ENCODE measurements at regions not wholly inside any gene's neighbourhood (a gene's known extent, or its start where the extent isn't known, plus 50 kb on each side); places are given as distances from the start of the nearest gene placed in this dataset.

DNA sequence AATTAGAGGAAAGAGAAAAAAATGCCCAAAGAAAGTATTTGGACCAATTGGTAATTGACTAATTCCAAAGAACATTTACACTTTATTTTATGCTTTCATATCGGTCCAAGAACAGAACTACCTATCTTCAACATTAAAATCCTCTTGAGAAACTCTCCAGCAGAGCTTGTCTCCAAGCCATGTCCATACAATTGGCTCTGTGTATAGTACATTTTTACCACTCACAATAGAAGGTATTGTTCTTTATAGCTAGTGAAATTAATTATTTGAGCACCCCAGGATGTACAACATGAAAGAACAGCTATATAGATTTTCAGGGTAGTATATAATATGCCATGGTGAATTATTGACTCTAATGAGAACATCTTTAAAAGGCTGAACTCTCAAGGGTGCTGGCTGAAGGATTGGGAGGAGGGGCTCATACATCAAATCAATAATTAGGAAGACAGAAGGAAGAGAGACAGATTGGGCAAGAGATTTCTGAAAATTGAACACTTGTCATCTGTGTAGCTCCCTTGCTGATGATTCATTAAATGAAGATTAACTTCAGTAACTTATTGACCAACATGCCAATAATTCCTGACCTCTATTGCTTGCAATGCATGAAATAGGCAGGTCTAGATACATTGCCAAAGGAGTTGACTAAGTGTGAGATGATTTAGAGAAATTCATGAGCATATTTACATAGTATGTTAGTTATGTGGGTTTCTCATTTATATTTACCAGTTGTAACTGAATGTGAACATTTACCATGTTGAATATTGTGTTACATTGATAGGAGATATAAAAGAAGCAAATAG is 249.7 kb downstream of the MTERF1 start:
- TF ChIP-seq, protein P1, sequence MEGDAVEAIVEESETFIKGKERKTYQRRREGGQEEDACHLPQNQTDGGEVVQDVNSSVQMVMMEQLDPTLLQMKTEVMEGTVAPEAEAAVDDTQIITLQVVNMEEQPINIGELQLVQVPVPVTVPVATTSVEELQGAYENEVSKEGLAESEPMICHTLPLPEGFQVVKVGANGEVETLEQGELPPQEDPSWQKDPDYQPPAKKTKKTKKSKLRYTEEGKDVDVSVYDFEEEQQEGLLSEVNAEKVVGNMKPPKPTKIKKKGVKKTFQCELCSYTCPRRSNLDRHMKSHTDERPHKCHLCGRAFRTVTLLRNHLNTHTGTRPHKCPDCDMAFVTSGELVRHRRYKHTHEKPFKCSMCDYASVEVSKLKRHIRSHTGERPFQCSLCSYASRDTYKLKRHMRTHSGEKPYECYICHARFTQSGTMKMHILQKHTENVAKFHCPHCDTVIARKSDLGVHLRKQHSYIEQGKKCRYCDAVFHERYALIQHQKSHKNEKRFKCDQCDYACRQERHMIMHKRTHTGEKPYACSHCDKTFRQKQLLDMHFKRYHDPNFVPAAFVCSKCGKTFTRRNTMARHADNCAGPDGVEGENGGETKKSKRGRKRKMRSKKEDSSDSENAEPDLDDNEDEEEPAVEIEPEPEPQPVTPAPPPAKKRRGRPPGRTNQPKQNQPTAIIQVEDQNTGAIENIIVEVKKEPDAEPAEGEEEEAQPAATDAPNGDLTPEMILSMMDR (IDR thresholded peaks at IDR 0.05), result no peak
- no peak overlapping the region for H3K27ac ChIP-seq (ENCODE audit: low read depth in 1 of 2, low read length in 2 of 2)
- Mint-ChIP-seq H3K4me1 (ENCODE audit: low read depth) (no peaks in the 10 kb centered on the region), H3K36me3 (ENCODE audit: low read depth) (no peaks in the 10 kb centered on the region), H3K27me3 (no peaks in the 10 kb centered on the region), H3K4me3 (no peak overlapping the region), H3K9me3 (no peaks in the 10 kb centered on the region), H3K27ac (no peak overlapping the region)
- ChIA-PET CTCF (interaction anchor here (0.7 kb wide), 1 partner anchor 12 kb away, joined by 3 read pairs; no protein-coding TSS in a partner anchor), POLR2A (no interaction called here)
- intact Hi-C loops (cut with DNase I, micrococcal nuclease), result no loop called here
- no peaks in the 10 kb centered on the region for H3K36me3 ChIP-seq (ENCODE audit: insufficient read depth, low read length)
- H3K4me3 ChIP-seq (ENCODE audit: low read length), result no peak overlapping the region
- DNase-seq (no peak), ATAC-seq (ENCODE audit: poor library complexity) (no peak)
- no peaks in the 10 kb centered on the region for H3K27me3 ChIP-seq (ENCODE audit: control insufficient read depth in 1 of 2, insufficient read depth in 2 of 2, low read length in 2 of 2)
- H3K9me3 ChIP-seq (ENCODE audit: control insufficient read depth in 1 of 2, insufficient read depth in 1 of 2, low read length in 2 of 2), result peaks cover 0 to 12% of the 10 kb centered on the region in 2 experiments
- H3K4me1 ChIP-seq (ENCODE audit: insufficient read depth, low read length), result no peaks in the 10 kb centered on the region

DNA sequence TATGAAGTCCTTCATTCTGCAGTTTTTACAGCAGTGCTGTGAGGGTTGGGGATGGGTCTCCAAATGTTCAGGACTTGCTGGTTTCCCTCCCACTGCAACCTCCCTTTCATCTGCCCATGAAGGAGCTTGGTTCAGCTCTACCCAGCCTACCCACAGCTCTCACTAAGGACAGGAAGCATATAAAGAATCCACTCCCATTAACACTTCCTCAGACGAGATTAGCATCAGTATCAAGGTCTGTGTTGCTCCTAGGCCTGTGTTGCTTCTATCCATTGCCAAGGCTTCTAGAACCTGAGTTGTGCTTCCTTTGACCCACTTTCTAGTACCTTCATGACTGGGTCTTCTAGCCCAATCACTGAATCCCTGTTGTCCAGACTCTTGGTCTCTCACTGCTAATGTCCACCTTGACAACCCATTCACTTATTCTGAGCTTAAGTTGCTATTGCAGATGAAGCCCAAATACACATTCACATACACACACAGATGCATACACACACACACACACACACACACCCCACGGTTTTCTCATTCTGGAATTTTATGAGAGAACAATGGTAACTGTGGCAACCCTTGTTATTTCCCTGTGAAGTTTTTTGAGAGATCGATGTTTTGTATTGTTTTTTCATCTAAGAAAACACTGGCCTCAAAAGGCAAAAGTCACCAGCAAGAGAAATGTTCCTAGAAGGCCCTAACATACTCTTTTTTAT is 248.1 kb downstream of the MTERF1 start:
- TF ChIP-seq, protein P1 (IDR thresholded peaks at IDR 0.05), result no peak
- intact Hi-C loops (cut with DNase I, micrococcal nuclease), result no loop called here
- H3K27me3 ChIP-seq (ENCODE audit: control insufficient read depth in 1 of 2, insufficient read depth in 2 of 2, low read length in 2 of 2), result no peaks in the 10 kb centered on the region
- H3K36me3 ChIP-seq (ENCODE audit: insufficient read depth, low read length), result no peaks in the 10 kb centered on the region
- no peak overlapping the region for H3K4me3 ChIP-seq (ENCODE audit: low read length)
- H3K4me1 ChIP-seq (ENCODE audit: insufficient read depth, low read length), result no peaks in the 10 kb centered on the region
- ATAC-seq (ENCODE audit: poor library complexity), result no peak
- Mint-ChIP-seq H3K27me3 (no peaks in the 10 kb centered on the region), H3K4me3 (no peak overlapping the region), H3K36me3 (ENCODE audit: low read depth) (no peaks in the 10 kb centered on the region), H3K4me1 (ENCODE audit: low read depth) (no peaks in the 10 kb centered on the region), H3K9me3 (no peaks in the 10 kb centered on the region), H3K27ac (no peak overlapping the region)
- H3K27ac ChIP-seq (ENCODE audit: low read depth in 1 of 2, low read length in 2 of 2), result no peak overlapping the region
- H3K9me3 ChIP-seq (ENCODE audit: control insufficient read depth in 1 of 2, insufficient read depth in 1 of 2, low read length in 2 of 2), result peaks cover 0 to 4% of the 10 kb centered on the region in 2 experiments
- no peak for DNase-seq
- ChIA-PET POLR2A (no interaction called here), CTCF (no interaction called here)

DNA sequence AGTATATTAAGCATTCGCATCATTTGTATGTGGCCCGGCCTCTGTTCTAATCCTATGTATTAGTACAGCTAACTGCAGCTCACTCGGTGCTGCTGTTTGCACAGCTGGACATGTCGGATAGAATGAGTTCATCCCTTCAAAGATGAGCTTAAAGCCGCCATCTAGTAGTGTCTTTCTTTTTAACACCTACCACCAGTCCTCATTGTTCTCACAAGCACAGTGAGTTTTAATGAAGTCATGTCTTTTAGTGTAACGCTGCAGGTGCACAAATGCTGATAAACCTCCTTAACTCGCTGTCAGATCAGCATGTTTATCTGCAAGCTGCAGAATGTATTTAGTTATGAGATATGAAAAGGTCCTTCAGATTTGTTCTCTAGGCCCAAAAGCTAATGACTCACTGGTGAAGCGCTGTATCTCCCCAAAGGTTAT is 247.5 kb downstream of the MTERF1 start:
- Mint-ChIP-seq H3K4me1 (ENCODE audit: low read depth) (no peaks in the 10 kb centered on the region), H3K27ac (no peak overlapping the region), H3K4me3 (no peak overlapping the region), H3K27me3 (no peaks in the 10 kb centered on the region), H3K9me3 (no peaks in the 10 kb centered on the region), H3K36me3 (ENCODE audit: low read depth) (no peaks in the 10 kb centered on the region)
- peaks cover 0 to 3% of the 10 kb centered on the region in 2 experiments for H3K9me3 ChIP-seq (ENCODE audit: control insufficient read depth in 1 of 2, insufficient read depth in 1 of 2, low read length in 2 of 2)
- POLR2A ChIA-PET, result no interaction called here
- intact Hi-C loops (cut with DNase I, micrococcal nuclease), result no loop called here
- H3K27me3 ChIP-seq (ENCODE audit: control insufficient read depth in 1 of 2, insufficient read depth in 2 of 2, low read length in 2 of 2), result no peaks in the 10 kb centered on the region
- DNase-seq, result no peak
- no peak overlapping the region for H3K4me3 ChIP-seq (ENCODE audit: low read length)
- H3K36me3 ChIP-seq (ENCODE audit: insufficient read depth, low read length), result no peaks in the 10 kb centered on the region
- H3K27ac ChIP-seq (ENCODE audit: low read depth in 1 of 2, low read length in 2 of 2), result no peak overlapping the region
- ATAC-seq (ENCODE audit: poor library complexity), result no peak
- H3K4me1 ChIP-seq (ENCODE audit: insufficient read depth, low read length), result no peaks in the 10 kb centered on the region
- TF ChIP-seq, protein P1 (IDR thresholded peaks at IDR 0.05), result no peak
- CTCF ChIA-PET, result no interaction called here

Data from CD4-positive, alpha-beta T cell (primary cell).